BLaER1 treated with 17β-estradiol and CSF1 and Interleukin-3, amounts not matched to agents 10 nM and 100 nM (cell line): ENCODE measurements at regions not wholly inside any gene's neighbourhood (a gene's known extent, or its start where the extent isn't known, plus 50 kb on each side); places are given as distances from the start of the nearest gene placed in this dataset.

Experiments
- H3K27ac ChIP-seq, 11 experiments: shearing (Covaris generic); formaldehyde crosslinking; 2 replicates each; pipeline ENCODE4 v1.8.1; 2022
- H3K27me3 ChIP-seq, 11 experiments: shearing (Covaris generic); formaldehyde crosslinking; 2 replicates each; pipeline ENCODE4 v1.8.1; 2022
- H3K36me3 ChIP-seq, 11 experiments: shearing (Covaris generic); formaldehyde crosslinking; 2 replicates each; pipeline ENCODE4 v1.8.1; 2022
- H3K4me1 ChIP-seq, 10 experiments: shearing (Covaris generic); formaldehyde crosslinking; 2 replicates each; pipeline ENCODE4 v1.8.1; 2022
- H3K4me2 ChIP-seq, 11 experiments: shearing (Covaris generic); formaldehyde crosslinking; 2 replicates each; pipeline ENCODE4 v1.8.1; 2022
- H3K4me3 ChIP-seq, 10 experiments: shearing (Covaris generic); formaldehyde crosslinking; 2 replicates each; pipeline ENCODE4 v1.8.1; 2022
- H3K9ac ChIP-seq, 11 experiments: shearing (Covaris generic); formaldehyde crosslinking; 2 replicates each; pipeline ENCODE4 v1.8.1; 2022
- H3K9me3 ChIP-seq, 11 experiments: shearing (Covaris generic); formaldehyde crosslinking; replicated peaks in 1 of 11; 2 replicates each; pipeline ENCODE4 v1.8.1; 2022
- H4K20me1 ChIP-seq, 11 experiments: shearing (Covaris generic); formaldehyde crosslinking; 2 replicates each; pipeline ENCODE4 v1.8.1; 2022
- Cebpa-rat ChIP-seq, 11 experiments: shearing (Covaris generic); IDR thresholded peaks; 2 replicates each; pipeline ENCODE4 v1.8.1; 2022

GRCh38 chr4:123830930-123831329, 434.3 kb downstream of the SPRY1 start:
- Histone ChIP-seq H3K27me3 (no peaks in the 10 kb centered on the region), H3K4me1 (no peaks in the 10 kb centered on the region), H3K4me2 (no peak overlapping the region), H4K20me1 (no peaks in the 10 kb centered on the region), H3K36me3 (no peaks in the 10 kb centered on the region), H3K9ac (no peak overlapping the region), H3K4me3 (no peak overlapping the region), H3K9me3 (no peaks in the 10 kb centered on the region), H3K27ac (no peak overlapping the region)
- no peak for TF ChIP-seq Cebpa-rat (IDR thresholded peaks at IDR 0.05)

DNA sequence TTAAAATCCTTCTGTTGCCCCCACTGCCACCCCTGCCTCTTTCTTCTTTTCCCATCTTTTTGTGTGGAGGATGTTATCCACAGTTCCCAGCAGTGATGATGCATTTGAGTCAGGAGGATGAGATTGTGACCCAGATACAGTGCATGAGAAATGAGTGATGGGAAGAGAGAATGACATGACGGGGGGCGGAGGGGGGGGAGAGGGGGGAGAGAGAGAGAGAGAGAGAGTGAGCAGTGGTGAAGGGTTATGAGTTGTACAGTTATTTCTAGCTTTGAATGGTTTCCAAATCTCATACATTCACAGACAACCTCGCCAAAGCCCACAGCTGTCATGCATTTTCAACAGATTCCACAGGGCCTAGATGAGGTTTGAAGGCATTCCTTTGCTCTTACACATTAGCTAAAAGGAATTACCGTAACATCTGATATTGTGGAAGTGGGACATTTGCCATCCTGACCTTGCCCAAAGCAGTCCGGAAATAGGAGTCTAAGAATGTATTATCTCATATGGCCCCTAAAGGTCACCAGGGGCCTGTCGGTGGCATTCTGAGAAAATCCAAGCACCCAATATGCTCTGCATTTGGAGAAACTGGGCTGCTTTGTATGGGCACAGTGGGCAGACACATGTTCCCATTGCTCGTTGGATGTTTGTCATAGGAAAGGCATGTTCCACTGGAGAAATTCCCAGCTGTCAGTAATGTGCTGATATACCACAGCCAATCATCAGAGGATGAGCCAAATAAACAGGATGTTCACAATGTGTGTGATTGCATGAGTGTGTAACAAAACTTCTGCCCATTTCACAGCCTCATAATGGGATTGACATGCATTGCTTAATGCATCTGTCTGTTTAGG, 435.8 kb downstream of the SPRY1 start:
- Histone ChIP-seq H3K9ac (no peak overlapping the region), H3K27ac (no peak overlapping the region), H3K4me1 (no peaks in the 10 kb centered on the region), H3K4me2 (no peak overlapping the region), H3K36me3 (no peaks in the 10 kb centered on the region), H3K4me3 (no peak overlapping the region), H3K27me3 (no peaks in the 10 kb centered on the region), H3K9me3 (no peaks in the 10 kb centered on the region), H4K20me1 (no peaks in the 10 kb centered on the region)
- TF ChIP-seq Cebpa-rat (IDR thresholded peaks at IDR 0.05), result no peak

DNA sequence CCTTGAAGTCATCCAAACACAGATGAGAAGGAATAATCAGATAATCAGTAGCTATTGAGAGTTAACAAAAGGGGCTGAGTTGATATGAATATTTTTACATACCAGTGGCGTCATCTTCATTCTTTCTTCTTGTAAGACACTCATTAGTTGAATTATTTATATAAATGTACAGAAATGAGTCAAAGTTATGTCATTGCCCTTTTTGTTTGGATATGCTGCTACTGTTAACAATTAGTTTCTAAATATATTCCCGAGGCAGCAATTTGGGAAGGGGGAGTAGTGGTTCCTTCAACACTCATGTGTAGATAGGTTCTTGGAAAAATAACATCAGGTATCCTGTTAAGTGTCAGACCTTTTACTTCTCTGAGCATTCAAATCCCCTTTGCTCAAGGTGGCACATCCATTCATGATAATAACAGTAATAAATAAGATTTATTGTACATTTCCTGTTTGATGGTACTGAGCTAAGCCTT, 436.6 kb downstream of the SPRY1 start:
- Histone ChIP-seq H3K27me3 (no peaks in the 10 kb centered on the region), H3K4me3 (no peak overlapping the region), H4K20me1 (no peaks in the 10 kb centered on the region), H3K9me3 (no peaks in the 10 kb centered on the region), H3K9ac (no peak overlapping the region), H3K4me1 (no peaks in the 10 kb centered on the region), H3K4me2 (no peak overlapping the region), H3K36me3 (no peaks in the 10 kb centered on the region), H3K27ac (no peak overlapping the region)
- no peak for TF ChIP-seq Cebpa-rat (IDR thresholded peaks at IDR 0.05)

- TF ChIP-seq Cebpa-rat (IDR thresholded peaks at IDR 0.05), result no peak
- Histone ChIP-seq H4K20me1 (no peaks in the 10 kb centered on the region), H3K4me1 (no peaks in the 10 kb centered on the region), H3K4me2 (no peak overlapping the region), H3K9ac (no peak overlapping the region), H3K9me3 (no peaks in the 10 kb centered on the region), H3K36me3 (no peaks in the 10 kb centered on the region), H3K27me3 (no peaks in the 10 kb centered on the region), H3K4me3 (no peak overlapping the region), H3K27ac (no peak overlapping the region)
These were observed 439.4 kb downstream of the SPRY1 start for GRCh38 chr4:123835831-123836590.

DNA sequence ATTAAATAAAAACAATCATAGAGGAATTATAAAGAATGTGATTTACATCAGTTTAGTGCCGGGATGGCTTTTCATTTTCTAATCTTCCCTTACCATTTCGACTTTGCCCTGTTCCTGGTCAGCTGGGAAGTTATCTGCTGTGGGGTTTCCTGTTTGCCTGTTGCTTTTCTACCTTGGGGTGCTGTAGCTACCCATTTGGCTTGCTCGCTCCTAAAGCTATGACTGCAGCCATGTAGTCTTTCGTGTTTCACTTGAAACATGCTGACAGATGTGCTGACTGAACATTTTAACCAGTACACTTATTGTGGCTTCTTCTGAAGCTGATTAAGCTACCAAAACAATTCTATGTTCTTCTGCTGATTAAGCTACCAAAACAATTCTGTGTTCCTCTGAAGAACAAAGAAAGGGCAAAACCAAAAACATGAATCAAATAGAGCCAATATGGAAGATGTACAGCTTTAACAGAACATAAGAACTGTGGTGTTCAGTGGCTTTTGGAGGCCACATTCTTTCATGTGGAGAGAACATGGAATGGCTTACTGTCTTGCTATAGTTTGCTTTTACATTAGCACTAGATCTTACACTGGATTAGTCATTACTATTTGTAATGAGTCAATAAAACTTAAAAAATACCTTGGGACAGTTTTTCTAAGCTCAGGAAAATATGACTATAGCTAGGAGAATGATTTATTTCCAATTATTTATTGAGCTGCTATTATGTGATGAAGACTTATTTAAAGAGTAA, 440.4 kb downstream of the SPRY1 start:
- H3K4me1 ChIP-seq, result no peaks in the 10 kb centered on the region
- H3K27me3 ChIP-seq, result no peaks in the 10 kb centered on the region
- H3K9ac ChIP-seq, result no peak overlapping the region
- H3K4me2 ChIP-seq, result no peak overlapping the region
- no peak for TF ChIP-seq Cebpa-rat (IDR thresholded peaks at IDR 0.05)
- no peaks in the 10 kb centered on the region for H3K36me3 ChIP-seq
- H3K9me3 ChIP-seq, result no peaks in the 10 kb centered on the region
- H3K27ac ChIP-seq, result no peak overlapping the region
- no peaks in the 10 kb centered on the region for H4K20me1 ChIP-seq
- no peak overlapping the region for H3K4me3 ChIP-seq

DNA sequence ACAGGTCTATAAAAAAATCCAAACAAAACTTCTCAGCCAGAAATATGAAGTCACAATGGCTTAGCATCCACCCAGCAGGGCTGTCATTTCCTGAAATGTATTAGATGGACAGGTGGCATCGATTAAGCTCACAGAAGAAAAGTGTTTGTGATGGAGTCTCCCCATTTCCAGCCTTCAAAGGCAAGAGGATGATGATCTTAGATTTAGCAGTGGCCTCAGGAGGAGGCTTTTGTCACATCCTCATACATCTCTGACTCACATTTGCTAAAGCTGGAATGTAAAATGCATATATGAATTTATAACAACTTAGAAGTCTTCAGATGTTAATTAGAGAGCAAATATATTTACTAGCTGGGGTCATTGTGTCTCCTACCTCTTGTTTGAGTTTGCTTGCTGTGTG, 441.9 kb downstream of the SPRY1 start:
- Histone ChIP-seq H3K4me1 (no peaks in the 10 kb centered on the region), H3K4me2 (no peak overlapping the region), H3K9ac (no peak overlapping the region), H3K36me3 (no peaks in the 10 kb centered on the region), H3K4me3 (no peak overlapping the region), H3K27ac (no peak overlapping the region), H4K20me1 (no peaks in the 10 kb centered on the region), H3K27me3 (no peaks in the 10 kb centered on the region), H3K9me3 (no peaks in the 10 kb centered on the region)
- TF ChIP-seq Cebpa-rat (IDR thresholded peaks at IDR 0.05), result no peak

DNA sequence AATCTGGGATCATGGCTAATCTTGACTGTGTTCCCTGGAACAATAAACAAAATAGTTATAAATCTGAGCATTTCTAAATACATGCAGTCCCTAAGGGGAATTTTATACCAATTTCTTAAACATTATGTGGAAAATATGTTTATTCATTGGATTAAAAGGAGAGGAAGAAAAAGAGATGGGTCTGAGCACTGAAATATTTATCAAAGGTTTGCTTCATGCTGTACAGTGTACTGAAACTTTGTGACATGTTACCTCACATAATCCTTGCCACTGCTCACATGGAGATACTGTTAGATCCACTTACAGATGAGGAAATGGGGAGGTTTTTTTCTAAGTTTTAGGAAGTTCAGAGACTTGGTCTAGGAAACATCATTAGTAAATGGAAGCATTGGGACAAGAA, 443.6 kb downstream of the SPRY1 start:
- no peak for TF ChIP-seq Cebpa-rat (IDR thresholded peaks at IDR 0.05)
- Histone ChIP-seq H3K4me3 (no peak overlapping the region), H3K4me2 (no peak overlapping the region), H3K27ac (no peak overlapping the region), H3K9me3 (no peaks in the 10 kb centered on the region), H3K27me3 (no peaks in the 10 kb centered on the region), H4K20me1 (no peaks in the 10 kb centered on the region), H3K36me3 (no peaks in the 10 kb centered on the region), H3K4me1 (no peaks in the 10 kb centered on the region), H3K9ac (no peak overlapping the region)

GRCh38 chr4:123841447-123842121, 445.0 kb downstream of the SPRY1 start:
- Histone ChIP-seq H4K20me1 (no peaks in the 10 kb centered on the region), H3K36me3 (no peaks in the 10 kb centered on the region), H3K4me1 (no peaks in the 10 kb centered on the region), H3K27ac (no peak overlapping the region), H3K27me3 (no peaks in the 10 kb centered on the region), H3K9ac (no peak overlapping the region), H3K9me3 (no peaks in the 10 kb centered on the region), H3K4me2 (no peak overlapping the region), H3K4me3 (no peak overlapping the region)
- no peak for TF ChIP-seq Cebpa-rat (IDR thresholded peaks at IDR 0.05)

- no peak for TF ChIP-seq Cebpa-rat (IDR thresholded peaks at IDR 0.05)
- Histone ChIP-seq H3K9me3 (no peaks in the 10 kb centered on the region), H3K4me2 (no peak overlapping the region), H3K9ac (no peak overlapping the region), H3K36me3 (no peaks in the 10 kb centered on the region), H3K27ac (no peak overlapping the region), H3K4me3 (no peak overlapping the region), H4K20me1 (no peaks in the 10 kb centered on the region), H3K27me3 (no peaks in the 10 kb centered on the region), H3K4me1 (no peaks in the 10 kb centered on the region)
These were observed 446.5 kb downstream of the SPRY1 start for GRCh38 chr4:123843137-123843536.
